ENCODE measurements at regions not wholly inside any gene's neighbourhood (a gene's known extent, or its start where the extent isn't known, plus 50 kb on each side); places are given as distances from the start of the nearest gene placed in this dataset.

GRCh38 chr10:117674201-117674600 lies 131.7 kb downstream of the EMX2 start:
- no peaks in the 10 kb centered on the region for H3K27me3 ChIP-seq (ENCODE audit: control insufficient read depth, insufficient read depth, low read length)
- H3K4me1 ChIP-seq (ENCODE audit: control insufficient read depth, insufficient read depth, low read length) = no peaks in the 10 kb centered on the region
- WGBS (ENCODE audit: insufficient coverage) = 83% methylated on average over 7 of the region's 7 CpGs
- H3K27ac ChIP-seq (ENCODE audit: low read length) = no peak overlapping the region
- TF ChIP-seq, protein P1, sequence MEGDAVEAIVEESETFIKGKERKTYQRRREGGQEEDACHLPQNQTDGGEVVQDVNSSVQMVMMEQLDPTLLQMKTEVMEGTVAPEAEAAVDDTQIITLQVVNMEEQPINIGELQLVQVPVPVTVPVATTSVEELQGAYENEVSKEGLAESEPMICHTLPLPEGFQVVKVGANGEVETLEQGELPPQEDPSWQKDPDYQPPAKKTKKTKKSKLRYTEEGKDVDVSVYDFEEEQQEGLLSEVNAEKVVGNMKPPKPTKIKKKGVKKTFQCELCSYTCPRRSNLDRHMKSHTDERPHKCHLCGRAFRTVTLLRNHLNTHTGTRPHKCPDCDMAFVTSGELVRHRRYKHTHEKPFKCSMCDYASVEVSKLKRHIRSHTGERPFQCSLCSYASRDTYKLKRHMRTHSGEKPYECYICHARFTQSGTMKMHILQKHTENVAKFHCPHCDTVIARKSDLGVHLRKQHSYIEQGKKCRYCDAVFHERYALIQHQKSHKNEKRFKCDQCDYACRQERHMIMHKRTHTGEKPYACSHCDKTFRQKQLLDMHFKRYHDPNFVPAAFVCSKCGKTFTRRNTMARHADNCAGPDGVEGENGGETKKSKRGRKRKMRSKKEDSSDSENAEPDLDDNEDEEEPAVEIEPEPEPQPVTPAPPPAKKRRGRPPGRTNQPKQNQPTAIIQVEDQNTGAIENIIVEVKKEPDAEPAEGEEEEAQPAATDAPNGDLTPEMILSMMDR (IDR thresholded peaks at IDR 0.05) = no peak
- Mint-ChIP-seq H3K4me3 (no peak overlapping the region), H3K27me3 (ENCODE audit: low read depth in 2 of 2) (peaks cover 16 to 42% of the 10 kb centered on the region in 2 donors), H3K36me3 (no peaks in the 10 kb centered on the region), H3K9me3 (no peaks in the 10 kb centered on the region), H3K27ac (no peak overlapping the region), H3K4me1 (no peaks in the 10 kb centered on the region)
- no peaks in the 10 kb centered on the region for H3K9me3 ChIP-seq (ENCODE audit: control insufficient read depth, insufficient read depth, low read length)
- H3K4me3 ChIP-seq (ENCODE audit: low read length) = no peak overlapping the region
- no peak for DNase-seq
- H3K36me3 ChIP-seq (ENCODE audit: control insufficient read depth, insufficient read depth, low read length) = no peaks in the 10 kb centered on the region
- intact Hi-C loops (cut with micrococcal nuclease) = no loop called here
- ATAC-seq = no peak

GRCh38 chr10:117674646-117675045 lies 132.1 kb downstream of the EMX2 start:
- peaks cover 16 to 42% of the 10 kb centered on the region in 2 donors for H3K27me3 Mint-ChIP-seq (ENCODE audit: low read depth in 2 of 2)
- TF ChIP-seq, protein P1 (IDR thresholded peaks at IDR 0.05) = no peak
- H3K36me3 Mint-ChIP-seq = no peaks in the 10 kb centered on the region
- no peaks in the 10 kb centered on the region for H3K9me3 ChIP-seq (ENCODE audit: control insufficient read depth, insufficient read depth, low read length)
- DNase-seq (no peak), ATAC-seq (no peak)
- no peaks in the 10 kb centered on the region for H3K4me1 ChIP-seq (ENCODE audit: control insufficient read depth, insufficient read depth, low read length)
- intact Hi-C loops (cut with micrococcal nuclease) = no loop called here
- no peaks in the 10 kb centered on the region for H3K27me3 ChIP-seq (ENCODE audit: control insufficient read depth, insufficient read depth, low read length)
- no peaks in the 10 kb centered on the region for H3K9me3 Mint-ChIP-seq
- no peak overlapping the region for H3K27ac ChIP-seq (ENCODE audit: low read length)
- 99% methylated on average over 5 of the region's 6 CpGs for WGBS (ENCODE audit: insufficient coverage)
- H3K36me3 ChIP-seq (ENCODE audit: control insufficient read depth, insufficient read depth, low read length) = no peaks in the 10 kb centered on the region
- H3K4me3 Mint-ChIP-seq = no peak overlapping the region
- no peaks in the 10 kb centered on the region for H3K4me1 Mint-ChIP-seq
- no peak overlapping the region for H3K27ac Mint-ChIP-seq
- H3K4me3 ChIP-seq (ENCODE audit: low read length) = no peak overlapping the region

DNA sequence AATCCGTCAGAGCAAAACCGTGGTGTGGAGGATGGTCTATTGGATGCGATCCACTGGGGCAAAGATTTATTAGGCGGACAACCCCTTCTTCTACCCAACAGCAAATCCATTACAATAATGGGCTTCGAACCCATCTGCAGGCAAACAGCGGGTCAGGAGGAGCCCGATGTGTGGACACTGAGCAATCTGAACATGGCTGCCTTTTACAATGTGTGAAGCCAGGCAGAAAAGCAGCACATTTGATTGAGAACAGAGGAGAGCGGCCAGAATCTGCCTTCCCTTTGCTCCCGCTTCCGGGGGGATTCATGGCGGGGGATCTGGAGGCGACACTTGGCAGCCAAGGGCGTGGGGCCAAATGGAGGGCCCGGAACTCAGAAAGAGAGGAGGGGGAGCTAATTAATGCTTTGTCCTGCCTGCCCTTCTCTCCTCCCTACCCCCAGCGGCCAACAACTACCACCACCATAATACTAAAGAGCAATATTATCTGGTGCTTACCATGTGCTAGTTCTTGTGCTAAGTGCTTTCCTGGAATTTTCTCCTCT lies 133.0 kb downstream of the EMX2 start:
- TF ChIP-seq, protein P1 (IDR thresholded peaks at IDR 0.05) = no peak
- H3K9me3 ChIP-seq (ENCODE audit: control insufficient read depth, insufficient read depth, low read length) = no peaks in the 10 kb centered on the region
- Mint-ChIP-seq H3K4me1 (no peaks in the 10 kb centered on the region), H3K27me3 (ENCODE audit: low read depth in 2 of 2) (peaks cover 16 to 42% of the 10 kb centered on the region in 2 donors), H3K9me3 (no peaks in the 10 kb centered on the region), H3K36me3 (no peaks in the 10 kb centered on the region), H3K4me3 (no peak overlapping the region), H3K27ac (no peak overlapping the region)
- intact Hi-C loops (cut with micrococcal nuclease) = no loop called here
- H3K27me3 ChIP-seq (ENCODE audit: control insufficient read depth, insufficient read depth, low read length) = no peaks in the 10 kb centered on the region
- no peak overlapping the region for H3K4me3 ChIP-seq (ENCODE audit: low read length)
- ATAC-seq (no peak), DNase-seq (no peak)
- no peak overlapping the region for H3K27ac ChIP-seq (ENCODE audit: low read length)
- no peaks in the 10 kb centered on the region for H3K4me1 ChIP-seq (ENCODE audit: control insufficient read depth, insufficient read depth, low read length)
- WGBS (ENCODE audit: insufficient coverage) = 63% methylated on average over 10 of the region's 15 CpGs
- H3K36me3 ChIP-seq (ENCODE audit: control insufficient read depth, insufficient read depth, low read length) = no peaks in the 10 kb centered on the region

DNA sequence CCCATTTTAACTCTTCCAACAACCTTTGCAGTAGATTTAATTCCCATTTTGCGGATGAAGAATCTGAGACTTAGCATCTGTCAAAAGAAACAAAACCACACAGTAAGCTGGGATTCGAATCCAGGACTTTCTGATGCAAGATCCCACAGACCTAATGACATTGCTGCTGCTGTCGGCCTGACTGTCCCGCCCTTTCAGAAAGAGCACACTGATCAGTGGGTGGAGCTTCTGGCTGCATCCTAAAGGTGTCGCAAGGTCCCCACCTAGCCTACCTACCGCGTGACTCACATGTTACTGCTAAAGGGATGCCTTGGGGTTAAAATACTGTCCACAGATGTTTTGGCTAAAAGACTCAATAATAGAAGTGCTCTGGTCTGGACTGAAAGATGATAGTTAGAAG lies 134.7 kb downstream of the EMX2 start:
- Mint-ChIP-seq H3K9me3 (no peaks in the 10 kb centered on the region), H3K4me1 (no peaks in the 10 kb centered on the region), H3K36me3 (no peaks in the 10 kb centered on the region), H3K27ac (no peak overlapping the region), H3K27me3 (ENCODE audit: low read depth in 2 of 2) (peaks cover 16 to 42% of the 10 kb centered on the region in 2 donors), H3K4me3 (no peak overlapping the region)
- Histone ChIP-seq H3K4me1 (ENCODE audit: control insufficient read depth, insufficient read depth, low read length) (no peaks in the 10 kb centered on the region), H3K9me3 (ENCODE audit: control insufficient read depth, insufficient read depth, low read length) (no peaks in the 10 kb centered on the region), H3K4me3 (ENCODE audit: low read length) (no peak overlapping the region), H3K36me3 (ENCODE audit: control insufficient read depth, insufficient read depth, low read length) (no peaks in the 10 kb centered on the region), H3K27me3 (ENCODE audit: control insufficient read depth, insufficient read depth, low read length) (no peaks in the 10 kb centered on the region), H3K27ac (ENCODE audit: low read length) (no peak overlapping the region)
- 68% methylated on average over 7 of the region's 7 CpGs for WGBS (ENCODE audit: insufficient coverage)
- DNase-seq (no peak), ATAC-seq (no peak)
- TF ChIP-seq, protein P1 (IDR thresholded peaks at IDR 0.05) = no peak
- intact Hi-C loops (cut with micrococcal nuclease) = no loop called here

Measured in natural killer cell (primary cell).